HS-5 (cell line): ENCODE measurements at regions not wholly inside any gene's neighbourhood (a gene's known extent, or its start where the extent isn't known, plus 50 kb on each side); places are given as distances from the start of the nearest gene placed in this dataset.
"Not testable (repeated sequence)": the region's sequence is repeated elsewhere in the genome, so short reads cannot be mapped to it uniquely, and the experiment has no call there.

Experiments
- DNase-seq: peaks from one replicate; pipeline ENCODE4 v3.0.0-alpha.2; 2012; ENCODE audit warnings: low read depth

GRCh38 chr17:22505660-22506059, 813.3 kb downstream of the KCNJ18 start:
- no peak for DNase-seq

DNA sequence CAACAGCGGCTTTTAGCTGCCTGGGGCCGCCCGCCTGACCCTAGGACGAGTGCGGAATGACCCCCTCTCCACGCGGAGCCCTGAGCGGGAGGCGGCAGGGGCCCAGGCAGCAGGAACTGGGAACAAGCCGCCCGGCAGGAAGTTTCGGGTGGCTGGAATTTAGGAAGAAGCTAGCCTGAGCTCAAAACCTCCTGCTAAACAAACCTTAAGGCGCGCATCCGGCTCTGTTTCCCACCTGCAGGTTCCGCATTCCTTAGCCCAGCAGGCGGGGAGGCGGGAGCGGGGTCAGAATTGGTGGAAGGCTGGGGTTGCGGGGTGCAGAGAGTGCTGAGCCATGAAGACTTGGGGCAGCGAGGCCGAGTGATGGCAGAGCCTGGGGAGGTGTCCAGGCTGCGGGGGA, 813.9 kb downstream of the KCNJ18 start:
- no peak for DNase-seq

DNA sequence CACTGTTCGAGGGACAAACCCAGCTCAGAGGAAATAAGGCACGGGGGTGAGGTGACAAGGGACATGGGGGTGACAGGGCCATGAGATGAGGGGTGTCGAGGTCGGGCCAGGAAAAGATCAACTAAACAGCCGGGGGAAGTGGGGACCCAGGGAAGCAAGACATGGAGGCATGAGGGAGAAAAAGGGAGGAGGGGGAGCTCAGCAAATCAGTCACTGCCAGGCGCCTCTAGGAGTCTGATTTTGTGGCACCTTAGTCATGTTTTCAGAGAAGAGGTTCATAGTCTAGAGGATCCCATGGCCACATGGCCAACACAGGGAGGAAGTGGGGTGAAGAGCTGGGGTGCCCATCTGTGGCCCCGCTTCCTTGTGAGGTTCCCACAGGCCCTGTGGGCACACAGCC, 814.5 kb downstream of the KCNJ18 start:
- DNase-seq, result no peak

DNA sequence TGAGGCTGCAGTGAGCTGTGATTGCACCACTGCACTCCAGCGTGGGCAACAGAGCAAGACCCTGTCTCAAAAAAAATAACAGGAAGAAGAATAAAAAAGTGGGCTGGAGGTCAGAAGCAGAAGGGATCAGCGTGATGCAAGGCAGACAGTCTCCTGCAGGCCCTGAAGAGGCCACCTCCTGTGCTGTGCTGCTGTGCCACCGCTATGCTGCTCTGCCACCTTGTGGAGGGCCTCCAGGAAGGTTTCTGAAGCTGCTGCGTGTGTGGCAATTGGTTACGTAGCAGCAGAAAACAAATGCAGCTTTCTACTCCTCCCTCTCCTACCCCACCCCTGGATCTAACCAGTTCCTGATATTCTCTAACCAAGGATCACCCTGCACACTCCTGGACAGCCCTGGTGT, 815.5 kb downstream of the KCNJ18 start:
- DNase-seq, result no peak

DNA sequence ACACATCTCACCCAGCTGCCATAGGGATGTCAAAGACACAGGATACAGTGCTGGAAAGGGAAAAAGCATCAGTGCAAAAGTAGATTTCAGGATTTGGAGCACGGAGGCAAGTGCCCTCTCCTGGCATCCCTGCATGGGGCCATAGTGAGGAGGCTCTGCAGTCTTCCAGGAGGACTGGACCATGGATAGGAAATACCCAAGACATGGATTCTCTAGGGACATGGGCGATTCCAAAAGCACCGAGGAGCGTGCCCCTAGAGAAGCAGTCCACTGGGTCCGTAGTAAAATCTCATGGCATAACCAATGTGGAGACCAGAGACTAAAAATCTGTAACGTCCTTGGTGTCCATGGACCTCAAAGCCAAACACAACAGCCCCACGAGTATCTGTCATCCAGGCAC, 818.2 kb downstream of the KCNJ18 start:
- no peak for DNase-seq

DNA sequence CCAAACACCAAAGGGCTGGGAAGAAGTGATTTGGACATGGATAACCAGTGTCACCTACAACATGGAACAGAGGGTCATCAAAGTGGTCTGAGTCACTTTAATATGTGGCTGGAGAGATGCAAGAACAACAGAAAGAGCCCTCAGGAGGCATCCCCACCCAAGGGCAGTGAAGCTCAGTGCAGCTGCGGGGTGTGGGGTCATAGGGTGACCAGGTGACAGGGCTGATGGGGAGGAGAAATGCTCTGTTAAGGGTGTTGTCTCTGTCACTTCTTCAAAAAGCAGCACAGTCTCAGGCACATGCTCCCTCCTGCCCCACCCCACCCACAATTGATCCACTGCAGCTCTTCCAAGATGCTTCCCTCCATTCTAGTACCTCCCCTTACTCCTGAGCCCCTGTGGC, 819.1 kb downstream of the KCNJ18 start:
- DNase-seq, result no peak

GRCh38 chr17:22512057-22512456, 819.7 kb downstream of the KCNJ18 start:
- DNase-seq, result no peak

DNA sequence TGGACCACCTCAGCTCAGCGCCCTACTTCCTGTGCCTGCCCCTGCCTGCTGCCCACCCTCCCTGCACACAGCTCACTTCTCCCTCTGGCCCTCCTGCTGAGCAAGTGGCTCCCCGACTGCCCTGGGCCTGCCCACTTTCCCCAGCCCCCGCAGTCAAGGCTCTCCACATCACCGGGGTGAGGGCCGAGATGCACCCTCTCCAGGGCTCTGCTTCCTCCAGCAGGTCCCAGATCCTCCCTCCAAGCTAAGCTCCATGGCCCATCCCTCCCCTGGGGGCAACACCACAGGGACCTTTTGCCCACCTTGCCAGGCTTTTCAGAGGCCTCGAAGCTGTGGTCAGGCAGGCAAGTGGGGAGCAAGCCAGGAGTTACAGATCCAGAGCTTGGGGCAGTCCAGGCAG, 820.2 kb downstream of the KCNJ18 start:
- no peak for DNase-seq

- DNase-seq, result no peak
These were observed 820.7 kb downstream of the KCNJ18 start for GRCh38 chr17:22512997-22513538.

DNA sequence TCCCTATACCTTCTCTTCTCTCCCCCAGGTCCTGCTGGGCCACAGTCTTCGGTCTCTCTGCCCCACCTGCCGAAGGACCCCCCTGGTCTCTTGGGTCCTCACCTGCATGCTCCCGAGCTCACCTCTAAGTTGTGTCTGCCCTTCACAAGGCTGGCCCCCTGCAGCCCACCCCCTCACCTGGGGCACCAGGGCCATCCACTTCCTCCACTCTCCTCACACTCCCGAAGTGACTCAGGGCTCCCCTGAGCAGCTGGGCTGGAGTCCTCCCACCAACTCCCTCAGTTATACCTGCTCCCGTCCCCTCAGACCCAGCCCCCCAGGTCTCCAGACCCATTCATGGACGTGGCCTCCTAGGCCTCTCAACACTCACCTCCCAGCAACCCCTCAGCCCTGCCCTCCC, 822.0 kb downstream of the KCNJ18 start:
- DNase-seq, result no peak

DNA sequence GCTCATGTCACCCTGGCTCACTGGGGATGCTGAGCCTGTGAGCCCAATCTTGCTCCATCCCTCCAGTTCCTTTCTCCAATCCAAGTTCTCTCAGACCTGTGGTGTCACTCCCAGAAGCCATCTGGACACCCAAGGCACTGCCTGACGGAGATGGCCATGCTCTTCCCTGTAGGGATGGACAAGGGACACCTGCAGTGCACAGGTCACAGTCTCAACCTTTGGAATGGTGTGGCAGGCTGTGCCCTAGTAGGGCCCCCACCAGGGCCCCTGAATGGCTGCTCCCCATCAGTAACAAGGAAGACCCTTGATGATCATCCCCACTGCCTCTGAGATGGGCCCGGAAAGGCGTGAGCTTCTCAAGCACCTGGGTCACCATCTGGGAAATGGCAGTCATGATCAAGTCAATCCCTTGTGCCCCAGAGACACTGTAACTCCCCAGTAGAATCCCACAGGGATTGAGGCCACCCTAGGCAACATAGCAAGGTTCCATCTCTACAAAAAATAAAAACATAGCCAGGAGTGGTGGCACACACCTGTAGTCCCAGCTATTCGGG, 822.5 kb downstream of the KCNJ18 start:
- no peak for DNase-seq

- DNase-seq, result no peak
These were observed 823.3 kb downstream of the KCNJ18 start for GRCh38 chr17:22515599-22515998.

DNA sequence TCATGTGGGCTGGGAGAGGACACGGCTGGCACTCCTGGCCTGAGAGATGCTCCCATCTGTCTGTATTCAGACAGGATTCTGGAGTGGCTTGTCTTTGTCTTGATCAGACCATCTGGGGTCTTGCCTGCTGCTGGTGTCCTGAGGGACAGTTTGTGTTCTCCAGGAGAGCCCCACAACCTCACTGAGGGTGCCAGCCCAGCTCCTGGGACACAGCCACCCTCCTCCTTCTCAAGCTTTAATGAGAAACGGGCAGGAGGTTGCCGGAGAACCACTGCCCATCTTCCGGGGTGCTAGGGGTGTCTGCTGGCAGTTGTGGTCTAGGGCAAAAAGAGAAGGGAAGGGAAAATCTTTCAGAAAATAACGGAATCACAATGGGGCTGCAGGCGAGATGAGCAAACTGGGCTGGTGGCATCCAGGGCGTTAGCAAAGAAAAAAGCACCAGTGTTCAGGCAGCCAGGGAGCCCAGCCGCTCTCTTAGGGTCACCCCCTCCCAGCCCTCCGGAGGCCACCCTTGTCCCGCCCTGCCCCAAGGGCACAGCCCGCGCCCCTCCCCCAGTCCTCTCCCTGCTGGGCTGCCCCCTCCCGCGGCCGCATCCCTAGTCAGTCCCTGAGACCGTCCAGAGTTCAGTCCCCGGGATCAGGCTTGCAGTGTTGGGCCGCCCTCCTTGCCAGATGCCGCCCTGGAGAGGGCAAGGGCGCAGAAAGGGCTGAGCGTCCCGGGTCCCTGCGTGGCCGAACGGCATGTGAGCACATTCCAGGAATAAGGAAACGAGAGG, 824.7 kb downstream of the KCNJ18 start:
- DNase-seq, result no peak

DNA sequence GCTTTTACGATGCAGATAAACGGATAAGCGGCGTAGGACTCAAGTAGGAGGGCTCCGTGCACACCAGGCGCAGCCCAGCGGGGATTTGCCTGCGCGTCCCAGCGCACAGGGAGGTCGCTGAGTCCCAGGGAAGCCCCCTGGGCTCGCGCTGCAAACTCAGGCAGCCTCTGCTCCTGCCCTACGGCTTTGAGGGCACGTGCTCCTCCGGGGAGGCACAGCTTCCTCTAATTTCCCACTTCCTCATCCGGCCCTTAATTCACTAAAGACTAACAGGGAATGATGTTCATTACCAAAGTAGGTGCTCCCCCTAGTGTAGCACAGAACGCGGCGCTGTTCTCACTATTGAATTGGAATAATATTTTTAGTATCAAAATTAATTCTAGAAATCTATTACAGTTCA, 825.4 kb downstream of the KCNJ18 start:
- no peak for DNase-seq

DNA sequence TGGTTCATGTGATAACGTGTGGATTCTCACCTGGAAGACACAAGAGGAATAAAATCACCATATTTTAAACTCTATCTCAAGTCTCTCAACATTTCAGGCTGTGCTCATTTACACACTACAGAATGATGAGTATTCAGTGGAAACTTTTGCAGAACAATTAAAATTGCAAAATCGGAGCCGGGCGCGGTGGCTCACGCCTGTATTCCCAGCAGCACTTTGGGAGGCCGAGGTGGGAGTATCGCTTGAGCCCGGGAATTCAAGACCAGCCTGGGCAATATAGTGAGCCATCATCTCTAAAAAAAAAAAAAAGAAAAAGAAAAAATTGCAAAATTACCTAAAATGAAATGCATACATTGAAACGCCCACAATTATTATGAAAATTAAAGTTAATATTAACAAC, 825.9 kb downstream of the KCNJ18 start:
- no peak for DNase-seq

- DNase-seq, result not testable (repeated sequence)
These were observed 856.5 kb downstream of the KCNJ18 start for GRCh38 chr17:22548873-22549272.

GRCh38 chr17:22551695-22552415, 859.5 kb downstream of the KCNJ18 start:
- not testable (repeated sequence) for DNase-seq

DNA sequence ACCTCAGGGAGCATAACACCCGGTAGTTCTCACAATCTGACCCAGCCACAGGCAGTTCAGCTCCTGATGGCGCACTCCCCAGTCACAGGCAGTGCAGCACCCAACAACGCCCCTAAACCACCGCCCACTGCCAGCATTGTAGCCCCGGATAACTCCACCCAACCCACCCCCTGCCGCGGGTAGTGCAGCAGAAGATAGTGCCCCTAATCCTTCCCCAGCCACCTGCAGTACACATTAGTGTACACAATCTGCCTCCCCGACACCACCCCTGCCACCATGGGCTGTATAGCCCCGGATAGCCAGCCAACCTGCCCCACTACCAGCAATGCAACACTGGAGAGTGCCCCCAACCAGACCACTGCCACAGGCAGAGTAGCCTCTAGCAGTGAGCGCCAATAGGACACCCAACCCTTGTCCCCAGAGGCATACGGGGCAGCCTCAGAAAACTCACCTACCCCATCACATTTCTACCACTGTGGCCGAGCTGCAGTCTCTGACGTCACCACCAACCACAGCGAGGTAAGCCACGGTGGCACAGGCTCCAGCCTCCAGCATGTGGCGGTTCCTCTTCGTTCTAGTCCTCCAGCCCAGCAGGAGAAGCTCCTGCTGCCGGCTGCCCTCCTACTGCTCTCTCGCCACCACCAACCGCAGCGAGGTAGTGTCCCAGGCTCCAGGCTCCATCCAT, 877.3 kb downstream of the KCNJ18 start:
- no peak for DNase-seq

GRCh38 chr17:22570144-22570845, 878.0 kb downstream of the KCNJ18 start:
- no peak for DNase-seq

DNA sequence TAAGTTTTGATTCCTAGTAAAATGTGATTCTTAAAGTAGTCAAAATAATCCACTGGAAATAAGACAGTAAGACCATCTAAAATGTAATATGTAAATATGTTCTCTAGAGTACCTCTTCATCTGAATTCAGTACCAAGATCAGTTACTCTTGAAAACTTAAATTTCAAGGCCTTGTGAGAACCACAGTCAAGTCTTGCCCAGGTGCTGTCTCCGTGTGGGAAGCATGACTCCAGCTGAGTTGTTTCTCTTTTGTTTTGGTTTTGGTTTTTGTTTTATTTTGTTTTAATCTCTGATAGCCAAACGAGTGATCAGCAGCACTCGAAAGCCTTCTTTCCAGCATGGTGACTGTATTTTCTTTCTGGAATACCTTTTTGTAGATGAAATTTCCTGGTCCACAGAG, 907.0 kb downstream of the KCNJ18 start:
- no peak for DNase-seq

- no peak for DNase-seq
These were observed 908.4 kb downstream of the KCNJ18 start for GRCh38 chr17:22600644-22601298.
